IPS-NIHi11 (cell line): ENCODE measurements at regions not wholly inside any gene's neighbourhood (a gene's known extent, or its start where the extent isn't known, plus 50 kb on each side); places are given as distances from the start of the nearest gene placed in this dataset.
"Not testable (repeated sequence)": the region's sequence is repeated elsewhere in the genome, so short reads cannot be mapped to it uniquely, and the experiment has no call there.

ENCODE experiments used
- DNase-seq: peaks from one replicate; pipeline ENCODE4 v3.0.0; 2012; ENCODE audit warnings: mixed read lengths, low spot score

DNA sequence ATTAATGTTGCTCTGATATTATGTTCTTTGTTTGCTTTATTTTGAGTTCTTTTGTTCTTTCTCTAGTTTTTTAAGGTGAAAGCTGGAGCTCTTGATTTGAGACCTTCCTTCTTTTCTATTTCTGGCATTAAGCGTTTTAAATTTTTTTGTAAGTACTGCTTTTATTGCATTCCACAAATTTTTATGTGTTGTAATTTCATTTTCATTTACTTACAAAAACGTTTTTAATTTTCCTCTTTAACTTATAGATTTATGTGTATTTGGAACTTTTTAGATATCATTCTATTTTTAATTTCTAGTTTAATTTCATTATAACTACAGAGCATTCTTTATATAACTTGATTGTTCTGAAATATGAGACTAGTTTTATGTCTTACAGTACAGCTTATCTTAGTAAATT is 395.6 kb downstream of the ETV1 start:
- DNase-seq = no peak

DNA sequence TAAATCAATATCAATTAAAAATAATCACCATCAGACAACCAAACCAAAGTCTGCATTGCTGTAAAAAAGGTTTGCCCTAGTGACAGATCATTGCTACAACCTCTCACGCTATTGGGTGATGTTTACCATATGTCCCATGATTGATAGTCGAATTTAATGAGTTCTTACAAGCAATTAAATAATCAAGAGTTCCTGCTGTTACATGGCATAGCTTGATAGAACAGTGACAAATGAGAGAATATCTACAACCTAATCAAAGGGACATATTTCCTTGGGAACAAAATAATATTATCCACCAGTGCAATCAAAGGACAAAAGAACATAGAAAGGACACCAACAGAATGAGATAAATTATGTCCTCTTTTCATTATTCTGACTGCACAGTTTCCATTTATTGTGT is 387.4 kb downstream of the ETV1 start:
- DNase-seq = no peak

DNA sequence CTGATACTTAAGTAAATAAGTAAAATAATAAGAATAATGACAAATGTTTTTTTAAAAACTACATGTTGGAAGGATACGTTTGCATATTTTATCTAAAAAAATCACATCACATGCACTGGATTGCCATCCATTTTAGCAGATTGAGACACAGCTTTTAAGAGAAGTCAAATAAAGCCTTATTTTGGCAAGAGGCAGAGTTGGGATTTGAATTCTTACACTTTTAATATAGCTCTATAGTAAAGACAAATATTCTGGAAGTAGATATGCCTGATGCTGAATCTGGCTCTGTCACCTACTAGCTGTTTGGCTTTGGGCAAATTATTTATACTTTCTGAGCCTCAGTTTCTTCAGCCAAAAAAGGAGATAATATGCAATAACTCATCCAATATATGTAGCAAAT is 386.4 kb downstream of the ETV1 start:
- no peak for DNase-seq

GRCh38 chr7:13603661-13604060 is 385.8 kb downstream of the ETV1 start:
- no peak for DNase-seq

DNA sequence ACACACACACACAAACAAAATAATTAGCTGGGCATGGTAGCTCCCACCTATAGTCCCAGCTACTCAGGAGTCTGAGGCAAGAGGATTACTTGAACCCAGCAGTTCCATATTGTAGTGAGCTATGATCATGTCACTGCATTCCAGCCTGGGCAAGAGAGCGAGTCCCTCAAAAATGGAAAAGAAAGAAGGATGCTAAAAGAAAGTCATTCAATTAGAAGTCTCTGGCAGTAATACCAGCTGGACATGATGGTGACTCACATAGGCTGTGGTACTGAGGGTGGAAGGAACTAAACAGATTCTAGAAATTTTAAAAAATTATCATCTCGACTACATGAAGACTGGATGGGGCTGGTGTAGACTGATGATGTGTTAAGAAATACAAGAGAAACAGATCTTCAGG is 385.3 kb downstream of the ETV1 start:
- DNase-seq = no peak

- DNase-seq = no peak
Measured at GRCh38 chr7:13610372-13610771, 379.1 kb downstream of the ETV1 start.

DNA sequence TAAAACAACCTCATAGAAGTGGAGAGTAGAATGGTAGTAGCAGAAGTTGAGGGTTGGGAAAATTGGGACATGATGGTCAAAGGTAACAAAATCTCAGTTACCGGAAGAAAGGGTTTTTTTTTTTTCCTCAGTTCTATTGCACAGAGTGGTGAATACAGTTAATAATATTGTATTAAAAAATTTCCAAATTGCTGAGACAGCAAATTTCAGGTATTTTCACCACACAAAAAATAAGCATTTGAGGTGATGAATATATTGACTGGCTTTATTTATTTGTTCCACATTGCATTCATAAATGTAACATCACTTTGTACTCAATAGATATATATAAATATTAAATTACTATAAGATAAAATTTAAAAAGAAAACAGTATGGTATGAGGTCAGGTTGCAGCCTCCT is 373.8 kb downstream of the ETV1 start:
- no peak for DNase-seq

- DNase-seq = no peak
Measured at GRCh38 chr7:13627455-13627854, 362.0 kb downstream of the ETV1 start.

DNA sequence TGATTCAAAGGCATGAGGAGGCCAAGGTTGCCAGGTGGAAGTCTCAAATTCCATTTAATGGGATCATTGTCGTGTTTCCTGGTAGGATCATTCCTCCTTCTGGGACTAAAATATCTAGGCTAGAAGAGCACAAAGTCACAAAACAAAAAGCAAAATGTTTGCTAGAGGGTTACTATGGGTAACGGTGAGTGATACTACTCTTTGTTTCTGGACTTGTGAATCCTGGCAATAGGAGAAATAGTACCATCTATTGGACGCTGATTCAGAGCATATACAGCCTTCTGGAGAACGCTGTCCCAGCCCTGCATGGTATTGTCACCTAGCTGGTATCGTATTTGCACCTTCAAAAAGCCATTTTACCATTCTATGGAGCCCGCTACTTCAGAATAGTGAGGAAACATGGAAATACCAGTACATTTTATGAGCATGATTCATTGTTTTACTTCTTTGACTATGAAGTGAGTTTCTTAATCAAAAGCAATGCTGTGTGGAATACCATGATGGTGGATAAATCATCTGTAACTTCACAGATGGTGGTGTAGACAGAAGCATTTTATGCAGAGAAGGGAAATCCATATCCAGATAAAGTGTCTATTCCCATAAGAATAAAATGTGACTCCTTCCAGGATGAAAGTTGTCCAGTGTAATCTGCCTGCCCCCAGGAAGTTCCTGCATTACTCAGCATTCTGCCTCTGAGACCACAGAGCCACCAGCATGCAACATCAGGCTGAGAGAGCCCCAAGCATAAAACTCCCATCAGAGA is 361.0 kb downstream of the ETV1 start:
- no peak for DNase-seq

- DNase-seq = not testable (repeated sequence)
Measured at GRCh38 chr7:13631207-13632049, 358.0 kb downstream of the ETV1 start.

DNA sequence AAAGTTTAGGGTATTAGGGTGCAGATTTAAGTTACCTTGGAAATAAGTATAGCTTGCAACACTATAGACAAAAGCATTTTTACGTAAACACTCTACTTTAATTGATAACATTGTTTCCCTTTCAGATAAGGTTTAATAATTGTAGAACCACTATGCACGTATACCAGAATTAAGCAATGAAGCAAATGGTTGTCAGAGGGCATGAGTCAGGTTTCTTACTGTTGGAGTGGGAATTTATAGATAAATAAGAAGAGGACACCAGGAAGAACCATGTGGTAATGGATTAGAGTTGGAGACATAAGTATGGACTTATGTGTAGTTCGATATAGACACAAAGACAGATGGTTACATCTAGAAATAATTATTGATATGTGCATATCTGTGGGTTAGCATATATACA is 355.6 kb downstream of the ETV1 start:
- DNase-seq = no peak

- DNase-seq = no peak
Measured at GRCh38 chr7:13639396-13639795, 350.1 kb downstream of the ETV1 start.

DNA sequence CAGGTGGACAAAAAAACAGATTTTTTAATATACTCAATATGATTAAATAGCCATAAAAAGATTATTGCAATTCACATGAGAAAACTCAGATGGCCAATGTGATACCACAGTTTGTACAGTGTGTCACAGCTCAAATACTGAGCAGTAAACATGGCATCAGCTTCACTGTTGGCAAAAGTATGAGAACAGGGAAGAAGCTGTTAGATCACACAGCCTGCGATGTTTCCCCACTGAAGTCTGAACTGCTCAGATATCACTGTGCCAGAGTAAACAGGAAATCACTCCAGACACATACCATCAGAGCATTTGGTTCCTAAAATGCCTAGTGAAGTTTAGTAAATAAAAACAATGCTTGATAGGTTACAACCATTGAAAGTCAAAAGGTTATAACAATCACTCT is 347.8 kb downstream of the ETV1 start:
- DNase-seq = no peak

GRCh38 chr7:13651167-13651566 is 338.3 kb downstream of the ETV1 start:
- DNase-seq = no peak

DNA sequence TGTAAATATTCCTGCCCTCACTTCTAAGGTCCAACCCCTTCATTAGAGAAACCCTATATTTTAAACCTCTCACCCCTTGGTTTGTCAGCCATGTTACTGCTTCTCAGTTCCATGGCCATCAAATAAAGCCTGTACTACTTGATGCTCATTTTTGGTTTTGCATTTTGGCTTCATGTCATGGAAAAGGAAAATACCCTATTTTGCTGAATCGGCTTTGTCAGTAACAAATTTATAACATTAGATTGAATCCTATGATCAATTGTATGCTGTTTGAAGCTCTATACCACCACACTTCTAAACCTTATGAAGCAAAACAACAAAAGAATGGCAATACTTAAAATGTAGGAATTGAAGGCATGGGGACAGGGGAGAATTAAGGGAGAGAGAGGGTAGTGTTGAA is 333.1 kb downstream of the ETV1 start:
- DNase-seq = no peak

- no peak for DNase-seq
Measured at GRCh38 chr7:13673290-13673689, 316.2 kb downstream of the ETV1 start.

- no peak for DNase-seq
Measured at GRCh38 chr7:13682626-13683025, 306.8 kb downstream of the ETV1 start.

GRCh38 chr7:13687500-13687899 is 302.0 kb downstream of the ETV1 start:
- DNase-seq = no peak

- no peak for DNase-seq
Measured at GRCh38 chr7:13692548-13692947, 296.9 kb downstream of the ETV1 start.

- DNase-seq = no peak
Measured at GRCh38 chr7:13702251-13702650, 287.2 kb downstream of the ETV1 start.

DNA sequence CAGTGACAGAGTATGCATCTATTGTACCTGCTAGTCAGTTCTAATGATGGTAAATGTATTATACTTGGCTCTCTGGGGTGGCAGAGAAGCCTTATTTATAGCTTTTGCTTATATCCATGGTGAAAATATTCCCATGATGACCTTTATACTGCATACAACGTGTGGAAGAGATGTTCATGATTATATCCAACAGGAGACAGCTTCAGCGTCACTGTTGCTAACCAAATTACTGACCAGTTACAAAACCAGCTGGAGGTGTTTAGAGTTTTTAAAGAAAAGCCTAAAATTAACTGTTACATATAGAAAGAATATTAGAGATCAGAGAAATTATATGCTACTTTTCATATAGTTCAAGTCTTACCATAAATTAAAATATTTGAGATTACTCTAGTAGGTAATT is 280.8 kb downstream of the ETV1 start:
- no peak for DNase-seq

DNA sequence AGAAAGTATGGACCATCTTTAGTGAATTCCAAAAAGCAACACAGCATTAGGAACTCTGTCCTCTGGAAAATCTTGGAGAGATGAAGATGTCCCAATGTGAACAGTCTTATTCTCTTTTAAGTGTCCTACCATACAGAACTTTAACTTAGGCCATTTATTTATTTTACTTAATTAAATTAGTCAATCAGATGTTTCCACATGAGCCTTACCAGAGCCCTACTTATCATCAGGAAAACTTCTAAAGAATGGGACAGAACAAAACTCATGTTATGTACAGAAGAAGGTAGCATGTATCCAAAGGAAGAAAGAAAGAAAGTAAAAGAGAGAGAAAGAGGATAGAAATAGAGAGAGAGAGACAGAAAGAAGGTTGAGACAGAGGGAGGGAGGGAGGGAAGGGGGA is 276.4 kb downstream of the ETV1 start:
- DNase-seq = no peak

- DNase-seq = no peak
Measured at GRCh38 chr7:13715534-13715933, 273.9 kb downstream of the ETV1 start.

- DNase-seq = no peak
Measured at GRCh38 chr7:13717031-13717430, 272.4 kb downstream of the ETV1 start.
